ENCODE measurements at regions not wholly inside any gene's neighbourhood (a gene's known extent, or its start where the extent isn't known, plus 50 kb on each side); places are given as distances from the start of the nearest gene placed in this dataset.
A peak's percentile ranks its signal among the peaks of the same experiment; 100 is the strongest.

- DNase-seq, result no peak
Measured at GRCh38 chr6:48057601-48058000, 53.4 kb downstream of the PTCHD4 start.

- DNase-seq, result no peak
Measured at GRCh38 chr6:48048451-48049146, 62.4 kb downstream of the PTCHD4 start.

GRCh38 chr6:48041894-48042293 is 69.1 kb downstream of the PTCHD4 start:
- DNase-seq, result no peak

- DNase-seq, result no peak
Measured at GRCh38 chr6:48037946-48038345, 73.1 kb downstream of the PTCHD4 start.

- DNase-seq, result no peak
Measured at GRCh38 chr6:48036316-48036715, 74.7 kb downstream of the PTCHD4 start.

GRCh38 chr6:48032151-48032550 is 78.8 kb downstream of the PTCHD4 start:
- no peak for DNase-seq

- DNase-seq, result no peak
Measured at GRCh38 chr6:48031711-48032110, 79.3 kb downstream of the PTCHD4 start.

GRCh38 chr6:48027704-48028435 is 83.1 kb downstream of the PTCHD4 start:
- peak; percentile 45 for DNase-seq

- DNase-seq, result no peak
Measured at GRCh38 chr6:48024956-48025355, 86.0 kb downstream of the PTCHD4 start.

GRCh38 chr6:48021904-48022303 is 89.1 kb downstream of the PTCHD4 start:
- no peak for DNase-seq

- no peak for DNase-seq
Measured at GRCh38 chr6:48016020-48016755, 94.8 kb downstream of the PTCHD4 start.

- DNase-seq, result no peak
Measured at GRCh38 chr6:47992809-47993208, 118.2 kb downstream of the PTCHD4 start.

- DNase-seq, result no peak
Measured at GRCh38 chr6:47983491-47983890, 127.5 kb downstream of the PTCHD4 start.

GRCh38 chr6:47977314-47977713 is 133.7 kb downstream of the PTCHD4 start:
- no peak for DNase-seq

- no peak for DNase-seq
Measured at GRCh38 chr6:47974106-47974505, 136.9 kb downstream of the PTCHD4 start.

- DNase-seq, result no peak
Measured at GRCh38 chr6:47970826-47971225, 140.2 kb downstream of the PTCHD4 start.

GRCh38 chr6:47967843-47968242 is 143.2 kb downstream of the PTCHD4 start:
- DNase-seq, result peak; percentile 56

- DNase-seq, result no peak
Measured at GRCh38 chr6:47964969-47965368, 146.0 kb downstream of the PTCHD4 start.

GRCh38 chr6:47952640-47953039 is 158.4 kb downstream of the PTCHD4 start:
- no peak for DNase-seq

- DNase-seq, result no peak
Measured at GRCh38 chr6:47944846-47945245, 163.0 kb downstream of the OPN5 start.

- no peak for DNase-seq
Measured at GRCh38 chr6:47938405-47938804, 156.6 kb downstream of the OPN5 start.

GRCh38 chr6:47936820-47937219 is 155.0 kb downstream of the OPN5 start:
- no peak for DNase-seq

GRCh38 chr6:47934023-47934422 is 152.2 kb downstream of the OPN5 start:
- no peak for DNase-seq

- no peak for DNase-seq
Measured at GRCh38 chr6:47932575-47932974, 150.7 kb downstream of the OPN5 start.

Data from activated CD4-positive, alpha-beta T cell treated with anti-CD3 and anti-CD28 coated beads, Interleukin-10, Interleukin-2, amounts not matched to agents 100 ng/mL and 50 ng/mL, durations not matched to agents 16 hours and 8 hours (primary cell).